Erythroblast (primary cell): ENCODE measurements at regions not wholly inside any gene's neighbourhood (a gene's known extent, or its start where the extent isn't known, plus 50 kb on each side); places are given as distances from the start of the nearest gene placed in this dataset.

ENCODE experiments used
- GATA1 ChIP-seq: IDR thresholded peaks from 2 replicates; pipeline ENCODE4 v1.6.1; 2011; ENCODE audit warnings: low read depth, mild to moderate bottlenecking, control low read depth, low read length, moderate library complexity
- POLR2A ChIP-seq: IDR thresholded peaks from 2 replicates; pipeline ENCODE4 v1.6.1; 2011; ENCODE audit warnings: mild to moderate bottlenecking, low read length

DNA sequence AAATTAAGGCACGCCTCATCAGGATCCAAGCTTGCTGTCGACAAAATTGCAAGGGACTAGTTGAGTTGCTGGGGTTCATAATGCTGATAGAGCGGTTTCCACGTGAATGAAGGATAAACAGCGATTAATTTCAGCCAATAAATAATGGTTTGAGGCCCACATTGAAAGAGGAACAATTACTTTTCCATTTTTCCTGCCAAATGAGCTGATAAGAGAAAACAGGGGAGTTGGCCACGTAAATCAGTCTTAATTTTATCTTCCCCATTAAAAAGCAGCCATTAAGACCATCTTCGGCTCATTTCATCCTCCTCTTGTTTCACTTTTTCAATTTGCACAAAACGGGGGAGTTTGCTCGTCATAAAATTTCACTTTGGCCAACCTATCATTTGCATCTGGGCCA, 235.5 kb upstream of the RRP15 start:
- TF ChIP-seq POLR2A (no peak), GATA1 (no peak)
